HG02798 (cell line): ENCODE measurements at regions not wholly inside any gene's neighbourhood (a gene's known extent, or its start where the extent isn't known, plus 50 kb on each side); places are given as distances from the start of the nearest gene placed in this dataset.
"Not testable (repeated sequence)": the region's sequence is repeated elsewhere in the genome, so short reads cannot be mapped to it uniquely, and the experiment has no call there.

Experiments used
- ATAC-seq: cut with Tn5 transposase; IDR thresholded peaks from one replicate; pipeline ENCODE4 v1.9.1; 2021; ENCODE audit warnings: mild to moderate bottlenecking; ENCODE audit not compliant: unreplicated experiment, poor library complexity

GRCh38 chr1:58209575-58209974, 337.0 kb downstream of the OMA1 start:
- no peak for ATAC-seq

DNA sequence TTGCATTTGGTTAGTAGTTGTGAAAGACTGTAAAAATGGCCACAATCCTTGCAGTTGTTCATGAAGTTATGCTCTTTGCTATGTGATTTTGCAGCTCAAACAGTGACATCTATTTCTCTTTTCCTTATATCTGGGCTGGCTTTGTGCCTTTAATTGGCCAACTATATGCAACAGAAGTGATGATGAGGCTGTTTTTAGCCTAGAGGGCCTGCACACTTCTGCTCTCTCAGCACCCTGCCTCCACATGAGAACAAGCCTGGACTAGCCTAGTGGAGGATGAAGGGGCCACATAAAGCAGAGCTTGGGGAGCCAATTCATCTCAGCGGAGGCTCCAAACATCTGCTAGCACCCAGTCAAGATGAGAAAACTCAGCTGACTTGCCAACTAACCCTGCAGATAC, 339.8 kb downstream of the OMA1 start:
- no peak for ATAC-seq

DNA sequence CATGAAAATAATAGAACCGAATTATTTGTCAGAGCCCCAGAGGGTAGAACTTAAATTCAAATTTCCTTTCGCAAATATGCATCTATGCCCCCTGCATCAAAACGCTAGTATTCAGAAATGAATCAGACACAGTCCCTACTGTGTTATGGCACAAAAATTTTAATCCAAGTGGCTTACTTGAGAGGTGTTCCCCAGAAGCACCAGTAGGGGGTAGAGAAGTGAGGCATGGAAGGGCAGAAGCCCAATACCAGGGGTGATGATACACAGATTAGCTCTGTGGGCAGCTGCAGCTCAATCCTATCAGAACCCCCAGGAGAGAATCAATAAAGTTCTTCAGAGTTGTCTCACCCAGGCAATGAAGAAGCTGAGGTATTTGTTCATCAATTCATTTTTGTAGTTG, 342.2 kb downstream of the OMA1 start:
- no peak for ATAC-seq

DNA sequence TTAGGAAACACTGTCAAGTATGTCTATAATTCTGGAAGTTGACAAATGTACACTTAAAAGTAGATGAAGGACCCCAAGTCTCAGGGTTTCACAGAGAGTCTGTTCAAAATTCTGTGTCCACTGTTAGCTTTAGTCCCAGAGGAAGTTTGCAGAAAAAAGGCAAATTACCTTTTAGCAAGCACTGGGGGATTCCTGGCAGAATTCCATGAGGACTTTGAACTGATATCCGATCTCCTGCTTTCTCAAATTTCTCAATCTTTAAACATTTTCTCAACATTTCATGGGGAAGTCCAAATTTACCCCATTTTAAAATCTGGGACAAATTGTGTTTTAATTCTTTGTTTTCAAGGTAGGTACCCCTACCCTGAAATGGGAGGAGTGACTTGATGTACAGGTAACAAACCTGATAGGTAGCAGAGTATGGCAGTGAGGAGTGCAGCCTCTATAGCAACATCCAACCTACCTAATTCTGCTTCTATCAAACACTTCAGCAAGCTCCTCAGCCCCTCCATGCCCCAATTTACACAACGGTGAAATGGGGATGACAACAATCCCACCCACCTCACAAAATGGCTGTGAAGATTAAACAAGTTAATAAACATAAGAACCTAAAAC, 344.9 kb downstream of the OMA1 start:
- no peak for ATAC-seq

GRCh38 chr1:58200437-58200836, 346.1 kb downstream of the OMA1 start:
- ATAC-seq, result no peak

GRCh38 chr1:58197811-58198210, 348.7 kb downstream of the OMA1 start:
- ATAC-seq, result no peak

DNA sequence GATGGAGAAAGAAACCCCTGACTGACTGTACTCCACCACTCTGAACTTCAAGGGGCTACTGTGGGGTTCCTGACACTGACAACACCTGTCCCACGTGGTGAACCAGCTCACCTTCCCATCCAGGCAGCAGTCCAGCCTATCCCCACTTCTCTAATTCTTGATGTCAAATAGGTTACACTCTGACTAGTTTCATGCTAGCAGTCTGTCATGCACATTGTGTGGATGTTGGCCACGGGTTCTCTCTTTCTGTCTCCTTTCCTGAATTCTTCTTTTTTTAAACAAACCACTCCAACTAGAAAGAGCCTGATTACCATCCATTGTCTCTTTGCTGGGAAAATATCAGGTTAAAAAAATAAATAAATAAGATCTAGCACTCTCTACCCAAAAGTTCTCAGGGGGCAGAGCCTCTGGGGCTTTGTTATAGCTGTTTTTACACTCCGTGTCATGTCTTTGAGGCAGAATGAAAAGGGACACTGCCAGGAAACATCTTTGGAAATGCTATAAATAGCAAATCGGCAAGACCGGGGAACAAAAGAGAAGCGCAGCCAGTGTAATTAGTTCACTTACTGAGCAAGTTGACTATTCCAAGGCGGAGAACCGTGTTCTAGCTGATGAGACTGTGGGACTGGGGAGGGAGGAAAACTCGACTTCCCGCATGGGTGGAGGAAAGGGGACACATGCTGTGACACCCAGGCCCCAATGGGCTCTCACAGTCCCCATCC, 356.1 kb downstream of the OMA1 start:
- ATAC-seq, result no peak

DNA sequence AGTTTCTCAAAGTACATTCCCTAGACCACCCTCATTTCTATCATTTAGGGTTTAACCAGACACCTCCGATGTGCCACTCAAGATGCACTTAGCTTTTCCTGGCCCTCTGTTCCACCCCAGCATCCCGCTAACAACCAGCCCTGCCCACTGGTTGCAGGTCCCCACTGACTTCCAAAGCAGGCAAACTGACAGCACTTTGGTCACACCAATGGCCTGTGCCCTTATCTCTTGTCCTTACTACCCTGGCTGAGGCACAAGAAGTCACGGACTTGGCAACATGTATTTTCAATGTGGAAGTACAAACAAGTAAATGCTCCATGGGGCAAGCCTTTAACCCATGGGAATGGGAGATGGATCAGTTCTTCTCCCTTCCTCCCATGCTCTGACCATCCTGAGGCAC, 357.1 kb downstream of the OMA1 start:
- ATAC-seq, result no peak

- ATAC-seq, result no peak
Measured at GRCh38 chr1:58183286-58183685, 363.2 kb downstream of the OMA1 start.

DNA sequence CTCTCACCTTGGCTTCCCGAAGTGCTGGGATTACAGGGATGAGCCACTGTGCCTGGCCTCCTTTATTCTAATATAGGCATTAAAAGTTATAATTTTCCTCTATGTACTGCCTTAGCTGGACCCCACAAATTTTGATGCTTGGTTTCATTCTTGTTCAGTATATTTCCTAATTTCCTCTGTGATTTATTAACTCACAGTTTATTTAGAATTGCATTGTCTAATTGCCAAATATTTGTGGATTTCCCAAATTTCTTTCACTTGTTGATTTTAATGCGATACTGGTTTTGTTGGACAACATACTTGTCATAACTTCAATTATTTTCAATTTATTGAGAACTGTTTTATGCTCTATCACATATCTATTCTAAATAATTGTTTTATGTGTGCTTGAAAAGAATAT, 366.0 kb downstream of the OMA1 start:
- no peak for ATAC-seq

GRCh38 chr1:58169160-58169559, 377.4 kb downstream of the OMA1 start:
- ATAC-seq, result not testable (repeated sequence)

GRCh38 chr1:58167131-58167530, 379.4 kb downstream of the OMA1 start:
- ATAC-seq, result not testable (repeated sequence)

DNA sequence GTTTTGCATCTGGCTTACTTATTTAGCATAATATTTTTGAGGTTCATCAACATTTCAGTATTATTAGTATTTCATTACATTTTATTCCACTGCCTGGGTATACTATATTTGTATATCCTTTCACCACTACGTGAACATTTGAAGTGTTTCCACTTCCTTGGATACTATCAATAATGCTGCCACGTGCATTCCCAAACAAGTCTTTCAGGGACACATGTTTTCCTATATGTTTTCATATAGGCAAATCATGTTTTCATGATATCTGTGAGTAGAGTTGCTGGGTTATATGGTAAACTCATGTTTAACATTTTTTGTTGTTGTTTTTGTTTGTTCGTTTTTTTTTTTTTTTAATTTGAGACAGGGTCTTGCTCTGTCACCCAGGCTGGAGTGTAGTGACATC, 380.1 kb downstream of the OMA1 start:
- no peak for ATAC-seq

GRCh38 chr1:58165073-58165472, 381.5 kb downstream of the OMA1 start:
- ATAC-seq, result peak; percentile 70

DNA sequence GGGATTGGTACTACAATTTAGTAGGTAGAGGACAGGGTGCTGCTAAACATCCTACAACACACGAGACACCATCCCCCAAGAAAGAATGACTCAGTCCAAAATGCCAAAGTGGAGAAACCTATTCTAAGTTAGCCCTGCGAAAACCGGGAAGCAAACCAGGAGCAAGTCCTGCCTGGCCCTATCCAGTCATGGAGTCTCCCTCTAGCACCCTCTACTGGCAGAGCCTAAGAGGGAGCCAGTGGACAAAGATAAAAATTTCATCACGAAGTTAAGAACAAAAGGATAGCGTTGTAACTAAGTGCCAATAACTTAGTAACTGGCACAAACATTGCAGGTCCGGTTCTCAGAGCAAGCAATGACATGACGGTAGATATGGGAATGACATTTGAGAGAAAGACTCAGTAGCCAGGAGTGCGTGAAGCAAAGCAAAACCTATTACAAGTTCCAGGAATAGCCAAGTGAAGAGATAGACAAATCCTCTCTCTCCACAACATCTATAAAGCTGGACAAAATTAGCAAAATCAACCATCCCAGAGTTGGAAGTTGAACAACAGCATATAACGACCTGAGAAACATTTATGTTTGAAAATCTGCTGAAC, 383.5 kb downstream of the OMA1 start:
- ATAC-seq, result peak; percentile 51

- no peak for ATAC-seq
Measured at GRCh38 chr1:58159434-58159830, 387.1 kb downstream of the OMA1 start.

DNA sequence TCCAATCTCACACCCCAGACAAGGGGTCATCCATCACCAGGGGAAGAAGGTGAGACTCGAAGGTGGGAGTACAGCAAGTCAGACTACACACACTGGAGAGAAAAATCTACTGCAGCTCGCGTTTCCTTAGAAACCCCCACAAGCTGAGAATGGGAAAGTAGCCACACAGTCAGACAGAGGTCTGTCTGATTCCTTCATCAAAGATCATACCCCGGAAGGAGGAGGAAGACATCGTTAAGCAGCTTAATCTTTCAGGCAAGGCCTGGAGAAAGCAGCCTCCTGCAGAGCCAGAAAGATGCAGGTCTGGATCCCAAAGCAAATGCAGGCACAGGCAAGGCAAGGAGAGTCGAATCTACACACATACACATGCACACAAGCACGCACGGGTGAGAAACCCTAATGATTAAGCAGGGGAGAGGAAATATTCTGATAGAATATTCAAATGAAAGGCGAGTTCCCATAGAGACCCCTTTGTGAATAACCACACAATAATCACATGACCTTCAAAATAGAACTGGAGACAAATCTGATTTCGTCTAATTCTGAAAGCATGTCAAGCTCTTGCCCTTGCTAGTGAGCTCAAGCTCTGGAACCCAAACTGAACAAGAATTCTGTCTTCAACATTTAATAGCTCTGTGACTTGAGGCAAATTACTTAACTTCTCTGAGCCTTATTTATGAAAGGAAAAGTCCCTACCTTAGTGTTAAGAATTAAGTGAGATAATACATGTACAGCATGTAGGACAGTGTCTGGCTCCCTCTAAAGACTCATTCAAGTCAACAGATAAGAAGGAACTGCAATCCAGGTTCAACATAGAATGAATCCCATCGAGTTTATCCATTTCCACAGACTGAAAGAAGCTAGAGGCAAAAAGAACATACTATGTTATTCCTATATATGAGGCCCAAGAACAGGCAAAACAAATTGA, 387.8 kb downstream of the OMA1 start:
- no peak for ATAC-seq

DNA sequence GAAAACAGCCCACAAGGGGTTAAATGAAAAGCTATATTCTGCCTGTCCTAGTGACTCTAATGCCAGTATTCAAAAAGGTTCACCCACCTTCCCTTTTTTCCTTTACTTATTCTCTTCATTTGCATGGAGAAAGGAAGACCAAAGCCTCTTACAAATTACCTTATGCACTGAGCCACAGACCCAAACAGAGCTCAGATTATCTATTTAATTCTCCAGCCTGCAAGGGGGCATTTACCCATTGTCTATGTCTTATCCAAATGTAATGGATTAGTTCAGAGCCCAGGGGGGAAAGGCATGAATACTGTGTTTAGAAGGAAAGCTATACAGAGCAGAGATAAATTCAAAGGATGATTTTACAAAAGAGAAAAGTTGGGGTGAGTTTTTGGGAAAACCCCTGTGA, 388.5 kb downstream of the OMA1 start:
- ATAC-seq, result no peak

DNA sequence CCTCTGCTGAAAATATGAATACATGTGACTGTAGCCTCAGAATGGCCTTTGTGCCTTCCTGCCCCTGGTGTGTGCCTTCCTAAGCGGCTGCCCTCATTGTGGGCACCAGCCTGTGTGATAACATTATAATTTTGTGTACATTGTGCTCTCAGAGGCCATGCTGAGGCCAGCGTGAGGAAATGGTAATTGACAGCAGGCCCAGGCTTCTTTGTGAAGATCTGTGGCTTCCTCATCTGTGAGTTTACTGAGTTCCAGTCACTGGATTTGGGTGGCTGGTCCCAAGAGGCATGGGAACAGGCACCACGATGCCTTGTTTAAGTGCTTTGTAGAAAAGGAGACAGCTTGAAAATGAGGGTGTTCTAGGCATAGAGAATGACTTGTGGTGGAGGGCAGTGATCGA, 389.3 kb downstream of the OMA1 start:
- no peak for ATAC-seq

DNA sequence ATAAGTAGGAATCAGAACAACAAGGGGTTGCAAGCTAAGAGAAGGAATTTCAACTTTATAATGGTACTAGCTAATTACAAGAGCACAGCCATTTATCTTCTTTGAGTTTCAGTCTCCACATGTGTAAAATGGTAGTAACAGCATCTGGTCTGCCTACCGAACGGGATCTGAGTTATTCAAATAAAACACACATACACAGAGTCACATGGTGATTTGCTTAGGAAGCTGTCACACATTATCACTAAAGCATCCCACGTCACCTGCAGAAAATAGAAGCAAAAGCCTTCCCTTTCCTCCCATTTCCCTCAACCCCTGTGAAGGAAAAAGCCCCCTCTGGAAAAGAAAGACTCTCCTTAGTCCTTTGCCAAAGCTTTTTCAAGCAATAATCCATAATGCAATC, 389.7 kb downstream of the OMA1 start:
- ATAC-seq, result no peak

- peak; percentile 72 for ATAC-seq
Measured at GRCh38 chr1:58156124-58156468, 390.4 kb downstream of the OMA1 start.
